NCI-H1436 treated with DMSO at 0.1 percent for 48 hours (cell line): ENCODE measurements at regions not wholly inside any gene's neighbourhood (a gene's known extent, or its start where the extent isn't known, plus 50 kb on each side); places are given as distances from the start of the nearest gene placed in this dataset.
"Not testable (repeated sequence)": the region's sequence is repeated elsewhere in the genome, so short reads cannot be mapped to it uniquely, and the experiment has no call there.

ENCODE experiments used
- DNase-seq: peaks from one replicate; lab custom pipeline; 2025; lab: John Stamatoyannopoulos, UW

GRCh38 chr13:43946281-43946680 lies 66.6 kb downstream of the LACC1 start:
- DNase-seq = no peak

GRCh38 chr13:43947897-43948458 lies 68.3 kb downstream of the LACC1 start:
- DNase-seq = no peak

DNA sequence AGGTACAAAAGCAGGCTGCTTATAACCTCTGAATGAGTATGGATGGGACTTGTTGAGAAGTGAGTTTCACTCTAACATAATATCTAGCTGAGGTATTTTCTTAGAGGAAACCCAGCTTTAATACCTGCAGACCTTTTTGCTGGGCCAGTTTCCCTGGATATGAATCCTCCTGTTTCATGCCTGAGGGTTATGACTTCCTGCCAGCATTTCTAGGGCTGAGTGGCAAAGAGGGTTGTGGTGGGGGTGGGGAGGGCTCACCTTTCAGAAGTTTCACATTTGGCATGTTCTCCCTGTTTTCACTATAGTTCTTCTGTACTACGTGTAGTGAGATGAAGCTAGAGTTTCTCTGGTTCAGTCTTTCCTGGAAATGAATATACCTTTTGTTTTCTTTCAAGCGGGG lies 73.7 kb downstream of the LACC1 start:
- no peak for DNase-seq

DNA sequence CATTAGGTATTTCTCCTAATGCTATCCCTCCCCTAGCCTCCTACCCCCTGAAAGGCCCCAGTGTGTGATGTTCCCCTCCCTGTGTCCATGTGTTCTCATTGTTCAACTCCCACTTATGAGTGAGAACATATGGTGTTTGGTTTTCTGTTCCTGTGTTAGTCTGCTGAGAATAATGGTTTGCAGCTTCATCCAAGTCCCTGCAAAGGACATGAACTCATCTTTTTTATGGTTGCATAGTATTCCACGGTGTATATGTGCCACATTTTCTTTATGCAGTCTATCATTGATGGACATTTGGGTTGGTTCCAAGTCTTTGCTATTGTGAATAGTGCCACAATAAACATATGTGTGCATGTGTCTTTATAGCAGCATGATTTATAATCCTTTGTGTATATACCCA lies 77.3 kb downstream of the LACC1 start:
- DNase-seq = not testable (repeated sequence)

DNA sequence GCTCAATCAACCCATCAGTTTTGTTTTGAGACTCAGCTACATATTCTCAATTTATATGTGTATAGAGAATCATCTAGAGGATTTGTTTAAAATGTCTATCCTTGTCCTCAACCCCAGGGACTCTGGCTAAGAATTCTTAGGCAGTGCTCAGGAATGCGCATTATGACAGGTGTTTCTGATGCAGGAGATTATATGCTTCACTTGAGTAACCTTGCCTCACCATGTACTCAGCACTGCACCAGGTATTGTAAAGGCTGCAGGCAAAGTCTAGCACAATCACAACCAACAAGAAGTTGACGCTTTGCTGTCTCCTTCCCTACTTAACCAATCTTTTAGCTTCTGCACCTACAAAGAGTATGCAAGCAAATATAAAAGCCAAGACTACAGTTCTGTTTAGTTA lies 79.6 kb downstream of the LACC1 start:
- DNase-seq = no peak

GRCh38 chr13:43961909-43962308 lies 82.2 kb downstream of the LACC1 start:
- DNase-seq = no peak

DNA sequence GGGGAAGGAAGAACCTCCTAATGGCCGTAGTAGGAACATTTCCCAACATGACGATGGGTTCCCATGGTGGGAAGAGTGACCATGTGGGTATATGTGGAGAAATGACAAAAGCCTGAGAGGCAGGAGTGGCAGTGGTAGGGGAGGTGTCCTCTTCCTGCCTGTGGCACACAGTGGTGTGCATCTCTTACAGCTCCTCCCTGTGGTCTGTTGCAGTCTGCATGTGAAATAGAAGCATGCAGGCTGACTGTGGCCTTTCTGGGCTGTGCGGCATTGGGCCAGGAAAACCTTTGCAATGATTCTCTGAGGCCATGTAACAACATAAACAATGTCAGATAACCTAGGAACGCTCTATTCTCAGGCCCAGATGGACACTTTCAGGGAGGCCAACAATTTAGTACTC lies 84.0 kb downstream of the LACC1 start:
- no peak for DNase-seq

DNA sequence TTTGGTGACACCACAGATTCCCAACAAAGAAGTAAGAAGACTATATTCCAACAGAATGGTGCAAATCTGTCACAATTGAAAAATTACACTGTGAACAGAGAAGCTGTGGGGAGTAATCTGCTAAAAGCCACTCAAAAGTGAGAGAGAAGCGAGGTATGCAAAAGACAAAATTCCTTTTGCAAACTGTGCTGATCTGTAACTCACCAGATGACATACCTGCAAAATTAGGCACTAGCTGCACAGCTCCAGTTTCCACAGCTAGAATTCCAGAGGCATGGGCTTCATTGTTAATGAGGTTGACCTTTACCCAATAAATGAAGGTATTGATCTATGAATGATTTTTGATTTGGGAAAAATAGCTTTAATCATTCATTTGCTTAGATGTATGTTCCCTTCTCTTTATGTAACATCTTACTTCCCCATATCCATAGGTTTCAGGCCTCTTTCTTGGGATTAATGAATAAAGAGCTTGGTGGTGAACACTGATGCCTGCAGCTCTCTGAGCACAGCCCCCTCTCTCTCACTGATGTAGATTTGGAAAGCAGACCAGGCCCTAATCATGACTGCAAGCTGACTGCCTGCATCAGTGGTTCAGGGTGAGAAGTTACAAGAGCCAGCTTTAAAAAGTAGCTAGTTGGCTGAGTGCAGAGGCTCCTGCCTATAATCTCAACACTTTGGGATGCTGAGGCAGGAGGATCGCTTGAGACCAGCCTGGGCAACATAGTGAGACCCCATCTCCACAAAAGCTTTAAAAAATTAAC lies 85.2 kb downstream of the LACC1 start:
- DNase-seq = no peak

DNA sequence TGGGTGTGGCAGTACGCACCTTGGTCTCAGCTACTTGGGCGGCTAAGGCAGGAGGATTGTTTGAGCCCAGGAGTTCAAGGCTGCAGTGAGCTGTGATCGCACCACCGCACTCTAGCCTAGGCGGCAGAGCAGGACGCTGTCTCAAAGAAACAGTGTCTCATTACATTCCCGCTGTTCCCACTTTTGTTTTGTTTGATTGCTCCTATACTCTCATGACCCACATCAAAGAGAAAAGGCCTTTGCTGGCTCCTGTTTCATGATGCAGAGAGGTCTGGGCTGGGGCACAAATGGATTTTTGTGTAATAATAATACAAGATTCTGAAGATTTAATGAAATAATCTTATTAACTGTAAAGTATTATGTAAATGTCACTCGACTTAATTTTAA lies 85.7 kb downstream of the LACC1 start:
- no peak for DNase-seq

DNA sequence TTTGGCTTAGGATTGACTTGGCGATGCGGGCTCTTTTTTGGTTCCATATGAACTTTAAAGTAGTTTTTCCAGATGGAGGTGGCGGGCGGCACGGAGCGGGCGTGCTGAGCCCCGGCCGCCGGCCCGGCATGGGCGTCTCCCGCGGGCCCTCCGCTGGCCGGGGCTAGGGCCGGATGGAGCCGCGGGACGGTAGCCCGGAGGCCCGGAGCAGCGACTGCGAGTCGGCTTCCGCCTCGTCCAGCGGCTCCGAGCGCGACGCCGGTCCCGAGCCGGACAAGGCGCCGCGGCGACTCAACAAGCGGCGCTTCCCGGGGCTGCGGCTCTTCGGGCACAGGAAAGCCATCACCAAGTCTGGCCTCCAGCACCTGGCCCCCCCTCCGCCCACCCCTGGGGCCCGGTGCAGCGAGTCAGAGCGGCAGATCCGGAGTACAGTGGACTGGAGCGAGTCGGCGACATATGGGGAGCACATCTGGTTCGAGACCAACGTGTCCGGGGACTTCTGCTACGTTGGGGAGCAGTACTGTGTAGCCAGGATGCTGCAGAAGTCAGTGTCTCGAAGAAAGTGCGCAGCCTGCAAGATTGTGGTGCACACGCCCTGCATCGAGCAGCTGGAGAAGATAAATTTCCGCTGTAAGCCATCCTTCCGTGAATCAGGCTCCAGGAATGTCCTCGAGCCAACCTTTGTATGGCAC lies 88.7 kb downstream of the LACC1 start:
- DNase-seq = not testable (repeated sequence)

DNA sequence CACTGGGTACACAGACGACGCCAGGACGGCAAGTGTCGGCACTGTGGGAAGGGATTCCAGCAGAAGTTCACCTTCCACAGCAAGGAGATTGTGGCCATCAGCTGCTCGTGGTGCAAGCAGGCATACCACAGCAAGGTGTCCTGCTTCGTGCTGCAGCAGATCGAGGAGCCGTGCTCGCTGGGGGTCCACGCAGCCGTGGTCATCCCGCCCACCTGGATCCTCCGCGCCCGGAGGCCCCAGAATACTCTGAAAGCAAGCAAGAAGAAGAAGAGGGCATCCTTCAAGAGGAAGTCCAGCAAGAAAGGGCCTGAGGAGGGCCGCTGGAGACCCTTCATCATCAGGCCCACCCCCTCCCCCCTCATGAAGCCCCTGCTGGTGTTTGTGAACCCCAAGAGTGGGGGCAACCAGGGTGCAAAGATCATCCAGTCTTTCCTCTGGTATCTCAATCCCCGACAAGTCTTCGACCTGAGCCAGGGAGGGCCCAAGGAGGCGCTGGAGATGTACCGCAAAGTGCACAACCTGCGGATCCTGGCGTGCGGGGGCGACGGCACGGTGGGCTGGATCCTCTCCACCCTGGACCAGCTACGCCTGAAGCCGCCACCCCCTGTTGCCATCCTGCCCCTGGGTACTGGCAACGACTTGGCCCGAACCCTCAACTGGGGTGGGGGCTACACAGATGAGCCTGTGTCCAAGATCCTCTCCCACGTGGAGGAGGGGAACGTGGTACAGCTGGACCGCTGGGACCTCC lies 89.4 kb downstream of the LACC1 start:
- DNase-seq = not testable (repeated sequence)

DNA sequence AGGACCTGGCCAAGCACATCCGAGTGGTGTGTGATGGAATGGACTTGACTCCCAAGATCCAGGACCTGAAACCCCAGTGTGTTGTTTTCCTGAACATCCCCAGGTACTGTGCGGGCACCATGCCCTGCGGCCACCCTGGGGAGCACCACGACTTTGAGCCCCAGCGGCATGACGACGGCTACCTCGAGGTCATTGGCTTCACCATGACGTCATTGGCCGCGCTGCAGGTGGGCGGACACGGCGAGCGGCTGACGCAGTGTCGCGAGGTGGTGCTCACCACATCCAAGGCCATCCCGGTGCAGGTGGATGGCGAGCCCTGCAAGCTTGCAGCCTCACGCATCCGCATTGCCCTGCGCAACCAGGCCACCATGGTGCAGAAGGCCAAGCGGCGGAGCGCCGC lies 90.2 kb downstream of the LACC1 start:
- DNase-seq = not testable (repeated sequence)

- DNase-seq = not testable (repeated sequence)
These were observed 91.0 kb downstream of the LACC1 start for GRCh38 chr13:43970520-43971242.

GRCh38 chr13:43971324-43971723 lies 91.6 kb downstream of the LACC1 start:
- not testable (repeated sequence) for DNase-seq

GRCh38 chr13:43977911-43978310 lies 98.2 kb downstream of the LACC1 start:
- no peak for DNase-seq

DNA sequence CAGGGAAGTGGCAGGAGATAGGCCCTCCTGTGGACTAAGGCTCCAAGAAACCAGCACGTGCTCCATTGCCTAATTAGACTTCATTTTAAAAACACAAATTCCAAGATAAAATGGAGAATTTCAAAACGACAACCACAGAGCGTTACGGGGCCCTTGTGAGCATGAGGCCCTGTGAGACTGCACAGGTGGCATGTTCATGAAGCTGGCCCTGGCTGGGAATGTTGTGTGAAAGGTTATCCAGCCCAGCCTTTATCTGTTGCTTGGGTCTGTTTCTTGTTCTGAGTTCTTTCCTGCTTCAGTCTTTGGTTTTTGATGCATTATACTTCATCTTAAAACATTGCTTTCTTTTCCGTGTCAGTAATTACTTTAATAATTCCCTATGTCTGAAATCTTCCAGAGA lies 99.0 kb downstream of the LACC1 start:
- DNase-seq = no peak

DNA sequence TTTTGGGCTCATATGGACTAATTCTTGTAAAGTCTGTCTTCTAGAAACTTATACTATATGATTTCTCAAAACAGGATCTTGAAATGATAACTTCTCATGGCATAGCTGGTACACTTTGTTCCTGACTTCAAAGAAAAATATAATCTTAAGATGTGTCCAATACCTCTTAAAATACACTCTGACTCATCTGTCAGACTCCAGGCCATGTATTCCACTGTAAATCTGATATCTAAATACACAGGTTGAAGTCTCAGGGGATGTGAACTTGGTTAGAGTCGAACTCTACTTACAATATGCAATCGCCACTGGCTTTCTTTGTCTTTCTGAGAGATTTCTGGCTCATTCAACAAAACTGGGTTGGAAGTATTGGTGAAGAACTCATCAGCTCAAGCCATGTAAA lies 99.8 kb downstream of the LACC1 start:
- no peak for DNase-seq

- DNase-seq = no peak
These were observed 100.9 kb downstream of the LACC1 start for GRCh38 chr13:43980587-43980986.

DNA sequence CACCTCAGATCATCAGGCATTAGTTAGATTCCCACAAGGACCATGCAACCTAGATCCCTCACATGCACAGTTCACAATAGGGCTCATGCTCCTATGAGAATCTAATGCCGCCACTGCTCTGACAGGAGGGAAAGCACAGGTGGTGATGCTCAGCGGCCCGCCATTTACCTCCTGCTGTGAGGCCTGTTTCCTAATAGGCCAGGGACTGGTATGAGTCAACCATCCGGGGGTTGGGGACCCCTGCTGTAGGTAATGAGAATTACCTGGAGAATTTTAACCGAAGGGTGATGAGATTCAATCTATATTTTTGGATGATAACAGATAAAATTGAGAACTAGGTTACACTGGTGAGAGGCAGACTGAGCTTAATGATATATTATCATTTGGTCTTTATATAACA lies 101.4 kb downstream of the LACC1 start:
- no peak for DNase-seq

GRCh38 chr13:43981512-43982301 lies 102.0 kb downstream of the LACC1 start:
- no peak for DNase-seq

DNA sequence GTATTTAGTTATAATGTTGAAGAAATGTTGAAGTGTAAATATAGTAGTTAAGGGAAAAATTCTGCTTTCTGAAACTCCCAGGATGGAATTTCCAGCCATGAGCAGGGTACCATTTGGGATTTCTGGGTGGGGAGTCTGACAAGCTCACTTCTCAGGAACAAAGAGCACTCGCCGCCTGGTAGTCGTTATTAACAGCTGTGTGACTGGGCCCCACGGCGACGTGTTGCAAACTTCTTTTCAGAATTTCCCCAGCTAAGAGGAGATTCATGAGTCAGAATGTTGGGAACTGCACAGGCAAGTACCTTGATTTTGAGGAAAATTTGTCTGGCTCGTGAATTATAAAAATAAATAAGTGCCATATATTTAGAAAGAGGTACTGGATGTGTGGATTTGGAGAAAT lies 103.7 kb downstream of the LACC1 start:
- no peak for DNase-seq
